Neural cell (in vitro differentiated cells): ENCODE measurements at regions not wholly inside any gene's neighbourhood (a gene's known extent, or its start where the extent isn't known, plus 50 kb on each side); places are given as distances from the start of the nearest gene placed in this dataset.

ENCODE experiments used
- H2AFZ ChIP-seq: fragments of 200-600, 300-800 bp; sonication (generic), shearing (Covaris generic); 2 replicates; pipeline ENCODE4 v1.6.0; 2014; ENCODE audit warnings: low read depth, mild to moderate bottlenecking, antibody characterized with exemption, low read length, moderate library complexity
- H3F3A ChIP-seq: fragments of 200-600 bp; shearing (Covaris generic); 2 replicates; pipeline ENCODE4 v1.6.1; 2016; ENCODE audit warnings: mild to moderate bottlenecking, moderate library complexity, mixed read lengths, antibody characterized with exemption, low read length; ENCODE audit not compliant: insufficient read depth, poor library complexity, severe bottlenecking
- H3K27ac ChIP-seq: fragments of 200-600, 300-800 bp; sonication (generic), shearing (Covaris generic); 2 replicates; pipeline ENCODE4 v1.5.1; 2014; ENCODE audit warnings: mild to moderate bottlenecking, low read length, moderate library complexity
- H3K27me3 ChIP-seq: fragments of 300-800, 200-600 bp; sonication (generic), shearing (Covaris generic); 2 replicates; pipeline ENCODE4 v1.6.0; 2014; ENCODE audit warnings: mild to moderate bottlenecking, low read depth, low read length, moderate library complexity; ENCODE audit not compliant: insufficient read depth
- H3K36me3 ChIP-seq: fragments of 300-800, 200-600 bp; sonication (generic), shearing (Covaris generic); 2 replicates; pipeline ENCODE4 v1.5.1; 2014; ENCODE audit warnings: mild to moderate bottlenecking, antibody characterized with exemption, low read length, moderate library complexity; ENCODE audit not compliant: insufficient read depth
- H3K4me2 ChIP-seq: fragments of 300-800, 200-600 bp; sonication (generic), shearing (Covaris generic); 2 replicates; pipeline ENCODE4 v1.6.0; 2014; ENCODE audit warnings: mild to moderate bottlenecking, low read length
- H3K4me3 ChIP-seq: fragments of 300-800, 200-600 bp; sonication (generic), shearing (Covaris generic); 2 replicates; pipeline ENCODE4 v1.5.1; 2014; ENCODE audit warnings: mild to moderate bottlenecking, low read length, moderate library complexity
- H3K79me2 ChIP-seq: fragments of 200-600 bp; shearing (Covaris generic); replicated peaks from 2 replicates; pipeline ENCODE4 v1.6.0; 2014; ENCODE audit warnings: mild to moderate bottlenecking, low read length, moderate library complexity; ENCODE audit not compliant: insufficient read depth
- H3K9ac ChIP-seq: fragments of 300-800, 200-600 bp; sonication (generic), shearing (Covaris generic); 2 replicates; pipeline ENCODE4 v1.6.1; 2016; ENCODE audit warnings: mild to moderate bottlenecking, low read length, mixed read lengths
- H3K9me2 ChIP-seq: fragments of 200-600 bp; shearing (Covaris generic); 2 replicates; pipeline ENCODE4 v1.6.1; 2016; ENCODE audit warnings: mild to moderate bottlenecking, low read length, mixed read lengths; ENCODE audit not compliant: insufficient read depth
- H3K9me3 ChIP-seq: fragments of 200-600, 300-800 bp; sonication (generic), shearing (Covaris generic); 2 replicates; pipeline ENCODE4 v1.6.1; 2016; ENCODE audit warnings: mild to moderate bottlenecking, mixed run types, low read length, moderate library complexity, mixed read lengths
- H4K20me1 ChIP-seq: fragments of 200-600 bp; shearing (Covaris generic); 2 replicates; pipeline ENCODE4 v1.6.1; 2016; ENCODE audit warnings: mild to moderate bottlenecking, mixed run types; ENCODE audit not compliant: insufficient read depth
- EP300 ChIP-seq: fragments of 450-650 bp; conservative IDR thresholded peaks from 2 replicates; pipeline ENCODE4 v1.6.1; 2014; ENCODE audit warnings: antibody characterized with exemption, mild to moderate bottlenecking, moderate library complexity; ENCODE audit not compliant: poor library complexity, severe bottlenecking
- EZH2 ChIP-seq: fragments of 200-600, 300-800 bp; shearing (Covaris generic), sonication (generic); IDR thresholded peaks from 2 replicates; pipeline ENCODE4 v1.6.1; 2014; ENCODE audit warnings: antibody characterized with exemption, low read length, borderline replicate concordance, mild to moderate bottlenecking; ENCODE audit not compliant: insufficient read depth, poor library complexity, severe bottlenecking
- MXI1 ChIP-seq: fragments of 450-650 bp; conservative IDR thresholded peaks from 2 replicates; pipeline ENCODE4 v1.6.1; 2014; ENCODE audit warnings: antibody characterized with exemption, mild to moderate bottlenecking; ENCODE audit not compliant: poor library complexity, severe bottlenecking
- POLR2AphosphoS5 ChIP-seq: IDR thresholded peaks from 2 replicates; pipeline ENCODE4 v1.6.1; 2012
- RAD21 ChIP-seq: fragments of 450-650 bp; conservative IDR thresholded peaks from 2 replicates; pipeline ENCODE4 v1.6.1; 2014; ENCODE audit warnings: antibody characterized with exemption, mild to moderate bottlenecking, moderate library complexity
- REST ChIP-seq: IDR thresholded peaks from 2 replicates; pipeline ENCODE4 v1.6.1; 2012; ENCODE audit warnings: borderline replicate concordance
- SMC3 ChIP-seq: fragments of 450-650 bp; conservative IDR thresholded peaks from 2 replicates; pipeline ENCODE4 v1.6.1; 2014; ENCODE audit warnings: antibody characterized with exemption, mild to moderate bottlenecking, moderate library complexity; ENCODE audit not compliant: poor library complexity
- TAF1 ChIP-seq: IDR thresholded peaks from 2 replicates; pipeline ENCODE4 v1.6.1; 2012; ENCODE audit warnings: low read depth
- TF ChIP-seq, protein P1 (sequence below): fragments of 450-650 bp; IDR thresholded peaks from 2 replicates; pipeline ENCODE4 v1.5.1; 2014; ENCODE audit warnings: antibody characterized with exemption, mild to moderate bottlenecking, moderate library complexity; ENCODE audit not compliant: poor library complexity, severe bottlenecking

GRCh38 chr2:120670771-120671480 lies 64.7 kb upstream of the GLI2 start:
- no peak for TF ChIP-seq TAF1
- no peak for TF ChIP-seq MXI1
- no peak for TF ChIP-seq POLR2AphosphoS5
- no peak for TF ChIP-seq RAD21
- TF ChIP-seq, protein P1, sequence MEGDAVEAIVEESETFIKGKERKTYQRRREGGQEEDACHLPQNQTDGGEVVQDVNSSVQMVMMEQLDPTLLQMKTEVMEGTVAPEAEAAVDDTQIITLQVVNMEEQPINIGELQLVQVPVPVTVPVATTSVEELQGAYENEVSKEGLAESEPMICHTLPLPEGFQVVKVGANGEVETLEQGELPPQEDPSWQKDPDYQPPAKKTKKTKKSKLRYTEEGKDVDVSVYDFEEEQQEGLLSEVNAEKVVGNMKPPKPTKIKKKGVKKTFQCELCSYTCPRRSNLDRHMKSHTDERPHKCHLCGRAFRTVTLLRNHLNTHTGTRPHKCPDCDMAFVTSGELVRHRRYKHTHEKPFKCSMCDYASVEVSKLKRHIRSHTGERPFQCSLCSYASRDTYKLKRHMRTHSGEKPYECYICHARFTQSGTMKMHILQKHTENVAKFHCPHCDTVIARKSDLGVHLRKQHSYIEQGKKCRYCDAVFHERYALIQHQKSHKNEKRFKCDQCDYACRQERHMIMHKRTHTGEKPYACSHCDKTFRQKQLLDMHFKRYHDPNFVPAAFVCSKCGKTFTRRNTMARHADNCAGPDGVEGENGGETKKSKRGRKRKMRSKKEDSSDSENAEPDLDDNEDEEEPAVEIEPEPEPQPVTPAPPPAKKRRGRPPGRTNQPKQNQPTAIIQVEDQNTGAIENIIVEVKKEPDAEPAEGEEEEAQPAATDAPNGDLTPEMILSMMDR: no peak
- TF ChIP-seq SMC3: no peak
- no peak for TF ChIP-seq REST
- no peak for TF ChIP-seq EZH2
- no peak for TF ChIP-seq EP300
- H3K4me3 ChIP-seq: no peak overlapping the region
- no peaks in the 10 kb centered on the region for H3F3A ChIP-seq
- H3K79me2 ChIP-seq: no peaks in the 10 kb centered on the region
- no peaks in the 10 kb centered on the region for H4K20me1 ChIP-seq
- no peaks in the 10 kb centered on the region for H3K36me3 ChIP-seq
- H3K27me3 ChIP-seq: no peaks in the 10 kb centered on the region
- H3K9me2 ChIP-seq: no peaks in the 10 kb centered on the region
- H3K9me3 ChIP-seq: peaks cover 6% of the 10 kb centered on the region
- no peak overlapping the region for H2AFZ ChIP-seq
- H3K27ac ChIP-seq: no peak overlapping the region
- no peak overlapping the region for H3K4me2 ChIP-seq
- H3K9ac ChIP-seq: no peak overlapping the region

DNA sequence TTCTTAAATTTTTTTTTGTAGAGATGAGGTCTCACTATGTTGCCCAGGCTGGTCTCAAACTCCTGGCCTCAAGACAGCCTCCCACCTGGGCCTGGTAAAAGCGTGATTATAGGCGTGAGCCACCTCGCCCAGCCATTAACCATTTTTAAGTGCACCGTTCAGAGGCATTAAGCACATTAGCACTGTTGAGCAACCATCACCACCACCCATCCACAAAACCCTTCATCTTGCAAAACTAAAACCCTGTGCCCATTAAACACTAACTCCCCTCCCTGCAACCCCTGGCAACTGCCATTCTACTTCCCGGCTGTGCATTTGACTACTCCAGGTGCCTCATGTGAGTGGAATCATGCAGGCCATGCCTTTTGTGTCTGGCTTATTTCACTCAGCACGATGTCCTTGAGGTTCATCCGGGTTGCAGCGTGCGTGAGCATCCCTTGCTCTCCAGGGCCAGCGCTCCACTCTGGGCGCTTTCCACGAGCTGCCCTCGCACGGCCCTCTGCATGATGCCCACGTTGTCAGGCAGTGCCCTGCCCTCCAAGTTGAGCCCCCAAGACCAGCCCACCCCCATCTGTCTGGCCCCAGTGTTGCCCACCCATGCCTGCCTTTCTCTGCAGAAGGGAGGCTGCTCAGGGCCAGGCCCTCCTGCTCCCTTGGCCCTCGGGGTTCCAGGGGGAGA lies 63.0 kb upstream of the GLI2 start:
- TF ChIP-seq REST (no peak), MXI1 (no peak), TAF1 (no peak), EZH2 (no peak), POLR2AphosphoS5 (no peak), SMC3 (no peak), RAD21 (no peak), EP300 (no peak)
- TF ChIP-seq, protein P1: no peak

More for the DNA sequence above, 63.0 kb upstream of the GLI2 start:
- no peak overlapping the region for H3K27ac ChIP-seq
- no peaks in the 10 kb centered on the region for H3K9me3 ChIP-seq
- no peaks in the 10 kb centered on the region for H3K9me2 ChIP-seq
- H3F3A ChIP-seq: no peaks in the 10 kb centered on the region
- H4K20me1 ChIP-seq: no peaks in the 10 kb centered on the region
- H3K4me3 ChIP-seq: no peak overlapping the region
- no peaks in the 10 kb centered on the region for H3K36me3 ChIP-seq
- peaks cover 8% of the 10 kb centered on the region for H3K27me3 ChIP-seq
- H3K79me2 ChIP-seq: no peaks in the 10 kb centered on the region
- H3K9ac ChIP-seq: no peak overlapping the region
- no peak overlapping the region for H3K4me2 ChIP-seq
- no peak overlapping the region for H2AFZ ChIP-seq
